Activated CD8-positive, alpha-beta T cell treated with anti-CD3 and anti-CD28 coated beads for 36 hours (primary cell): ENCODE measurements at regions not wholly inside any gene's neighbourhood (a gene's known extent, or its start where the extent isn't known, plus 50 kb on each side); places are given as distances from the start of the nearest gene placed in this dataset.

Source experiments
- ATAC-seq: fragments of 200-7000 bp; cut with Tn5 transposase; one replicate; pipeline ENCODE4 v1.10.0; 2021; ENCODE audit warnings: mild to moderate bottlenecking, moderate library complexity
- CTCF ChIA-PET: fragments of 350-600 bp; sonication (Branson Sonifier 250); formaldehyde crosslinking; loops from one replicate; lab custom pipeline; 2021; ENCODE audit warnings: antibody characterized with exemption; lab: Charles Lee
- POLR2A ChIA-PET: fragments of 350-600 bp; sonication (Branson Sonifier 250); formaldehyde crosslinking; loops from one replicate; lab custom pipeline; 2021; ENCODE audit warnings: antibody characterized with exemption; lab: Charles Lee
- DNase-seq: peaks from one replicate; pipeline ENCODE4 v3.0.0-alpha.2; 2020
- H3K27ac Mint-ChIP-seq: one replicate; pipeline ENCODE4 v1.8.0; 2021; ENCODE audit warnings: mild to moderate bottlenecking, mixed read lengths
- H3K27me3 Mint-ChIP-seq: one replicate; pipeline ENCODE4 v1.8.0; 2021; ENCODE audit warnings: mixed read lengths
- H3K36me3 Mint-ChIP-seq: one replicate; pipeline ENCODE4 v1.8.0; 2021; ENCODE audit warnings: low read depth, mixed read lengths
- H3K4me1 Mint-ChIP-seq: one replicate; pipeline ENCODE4 v1.8.0; 2021; ENCODE audit warnings: low read depth, mixed read lengths
- H3K4me3 Mint-ChIP-seq: one replicate; pipeline ENCODE4 v1.8.0; 2021; ENCODE audit warnings: mild to moderate bottlenecking, moderate library complexity, mixed read lengths
- H3K9me3 Mint-ChIP-seq: one replicate; pipeline ENCODE4 v1.8.0; 2021; ENCODE audit warnings: mixed read lengths
- CTCF ChIP-seq: fragments of 200-600 bp; IDR thresholded peaks from one replicate; pipeline ENCODE4 v1.8.0; 2022; ENCODE audit warnings: antibody characterized with exemption, mild to moderate bottlenecking
- intact Hi-C: fragments of 100-400 bp; cut with micrococcal nuclease; formaldehyde crosslinking; loops from one replicate; pipeline ENCODE4 v1.10.0; 2022

- Mint-ChIP-seq H3K27me3 (peaks cover 2% of the 10 kb centered on the region), H3K4me1 (peaks cover 3% of the 10 kb centered on the region), H3K4me3 (no peak overlapping the region), H3K36me3 (no peaks in the 10 kb centered on the region), H3K27ac (no peak overlapping the region), H3K9me3 (peaks cover 6% of the 10 kb centered on the region)
- TF ChIP-seq CTCF, result no peak
- intact Hi-C loops, result no loop called here
- CTCF ChIA-PET, result interaction anchor here (1.5 kb wide), 1 partner anchor 110 kb away, joined by 4 read pairs; no protein-coding TSS in a partner anchor
- no peak for DNase-seq
- ATAC-seq, result no peak
- POLR2A ChIA-PET, result interaction anchor here (1.0 kb wide), 1 partner anchor 1252 kb away, joined by 3 read pairs; no protein-coding TSS in a partner anchor
Observed at GRCh38 chr10:28774051-28774995, 97.0 kb downstream of the BAMBI start.

GRCh38 chr10:28775773-28776172, 98.5 kb downstream of the BAMBI start:
- no peak for ATAC-seq
- Mint-ChIP-seq H3K4me1 (peaks cover 3% of the 10 kb centered on the region), H3K9me3 (peaks cover 6% of the 10 kb centered on the region), H3K4me3 (no peak overlapping the region), H3K27ac (no peak overlapping the region), H3K27me3 (peaks cover 2% of the 10 kb centered on the region), H3K36me3 (no peaks in the 10 kb centered on the region)
- intact Hi-C loops, result no loop called here
- DNase-seq, result no peak
- ChIA-PET POLR2A (interaction anchor here (0.7 kb wide), 1 partner anchor 9 kb away, joined by 7 read pairs; no protein-coding TSS in a partner anchor), CTCF (no interaction called here)
- no peak for TF ChIP-seq CTCF

DNA sequence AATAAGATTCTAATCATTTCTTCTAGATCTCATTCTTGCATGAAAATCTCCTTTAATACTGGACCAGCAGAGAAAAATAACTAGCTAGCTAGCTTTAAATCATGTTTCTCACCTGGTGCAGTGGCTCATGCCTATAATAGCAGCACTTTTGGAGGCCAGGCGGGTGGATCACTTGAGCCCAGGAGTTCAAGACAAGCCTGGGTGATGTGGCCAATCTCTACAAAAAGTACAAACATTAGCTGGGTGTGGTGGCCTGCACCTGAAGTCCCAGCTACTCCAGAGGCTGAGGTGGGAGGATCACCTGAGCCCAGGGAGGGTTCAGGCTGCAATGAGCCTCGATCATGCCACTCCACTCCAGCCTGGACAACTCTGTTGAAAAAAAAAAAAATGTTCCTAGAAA, 99.2 kb downstream of the BAMBI start:
- H3K4me1 Mint-ChIP-seq, result peaks cover 3% of the 10 kb centered on the region
- intact Hi-C loops, result no loop called here
- H3K4me3 Mint-ChIP-seq, result no peak overlapping the region
- H3K27me3 Mint-ChIP-seq, result peaks cover 2% of the 10 kb centered on the region
- ChIA-PET POLR2A (no interaction called here), CTCF (no interaction called here)
- TF ChIP-seq CTCF, result no peak
- H3K27ac Mint-ChIP-seq, result no peak overlapping the region
- H3K36me3 Mint-ChIP-seq, result no peaks in the 10 kb centered on the region
- ATAC-seq (no peak), DNase-seq (no peak)
- peaks cover 6% of the 10 kb centered on the region for H3K9me3 Mint-ChIP-seq

DNA sequence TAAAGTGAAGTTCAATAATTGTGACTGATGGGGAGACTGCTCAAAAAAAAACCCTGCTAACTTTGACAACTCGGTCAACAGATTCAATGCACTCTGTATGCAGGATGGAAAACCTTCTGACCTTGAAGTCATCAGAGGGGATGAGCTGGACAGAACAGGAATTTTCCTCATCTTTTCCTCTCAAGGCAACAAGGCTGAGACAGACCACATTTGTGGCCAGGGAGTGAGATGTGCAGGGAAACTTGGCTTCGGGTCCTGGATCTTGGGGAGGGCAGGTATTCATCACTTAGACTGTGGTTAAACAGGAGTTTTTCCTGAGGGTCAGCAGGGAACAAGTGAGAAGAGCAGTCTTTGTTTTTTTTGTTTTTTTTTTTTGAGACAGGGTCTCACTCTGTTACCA, 100.6 kb downstream of the BAMBI start:
- H3K27ac Mint-ChIP-seq, result no peak overlapping the region
- peaks cover 3% of the 10 kb centered on the region for H3K4me1 Mint-ChIP-seq
- ATAC-seq, result no peak
- no peak for TF ChIP-seq CTCF
- POLR2A ChIA-PET, result no interaction called here
- H3K27me3 Mint-ChIP-seq, result peaks cover 2% of the 10 kb centered on the region
- peaks cover 6% of the 10 kb centered on the region for H3K9me3 Mint-ChIP-seq
- CTCF ChIA-PET, result no interaction called here
- intact Hi-C loops, result no loop called here
- no peak overlapping the region for H3K4me3 Mint-ChIP-seq
- DNase-seq, result no peak
- no peaks in the 10 kb centered on the region for H3K36me3 Mint-ChIP-seq

DNA sequence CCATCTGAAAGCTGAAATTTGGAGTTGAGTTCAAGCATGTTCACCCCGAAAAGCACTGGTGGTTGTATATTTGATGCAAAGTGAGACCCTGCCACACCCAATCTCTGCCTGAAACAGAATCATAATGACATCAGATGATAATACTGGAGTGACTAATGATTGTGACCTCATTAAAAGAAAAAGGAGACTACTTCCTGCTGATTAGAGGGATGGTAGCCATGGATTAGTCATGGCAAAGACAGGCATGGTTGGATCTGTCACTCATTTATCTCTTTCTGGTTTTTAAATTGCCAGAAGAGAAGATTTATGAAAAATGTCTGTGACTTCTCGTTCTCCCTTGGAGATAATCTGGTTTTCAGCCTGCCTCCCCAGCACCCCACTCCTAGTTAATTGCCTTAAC, 101.2 kb downstream of the BAMBI start:
- Mint-ChIP-seq H3K9me3 (peaks cover 6% of the 10 kb centered on the region), H3K27me3 (peaks cover 2% of the 10 kb centered on the region), H3K4me1 (peaks cover 3% of the 10 kb centered on the region), H3K36me3 (no peaks in the 10 kb centered on the region), H3K4me3 (no peak overlapping the region), H3K27ac (no peak overlapping the region)
- intact Hi-C loops, result no loop called here
- TF ChIP-seq CTCF, result no peak
- DNase-seq (no peak), ATAC-seq (no peak)
- ChIA-PET CTCF (no interaction called here), POLR2A (no interaction called here)
